ENCODE measurements at regions not wholly inside any gene's neighbourhood (a gene's known extent, or its start where the extent isn't known, plus 50 kb on each side); places are given as distances from the start of the nearest gene placed in this dataset.
"Not testable (repeated sequence)": the region's sequence is repeated elsewhere in the genome, so short reads cannot be mapped to it uniquely, and the experiment has no call there.

GRCh38 chr7:106444068-106444655 is 159.4 kb upstream of the NAMPT start:
- WGBS, 3 donors: 78 to 81% (median 79%) methylated on average over 1 of the region's 1 CpG
- H3K27ac ChIP-seq (ENCODE audit: low read depth, low read length): no peak overlapping the region

- WGBS, 3 donors: 73 to 86% (median 81%) methylated on average over 4 of the region's 4 CpGs
- H3K27ac ChIP-seq (ENCODE audit: low read depth, low read length): no peak overlapping the region
Observed at GRCh38 chr7:106443156-106443555, 158.4 kb upstream of the NAMPT start.

DNA sequence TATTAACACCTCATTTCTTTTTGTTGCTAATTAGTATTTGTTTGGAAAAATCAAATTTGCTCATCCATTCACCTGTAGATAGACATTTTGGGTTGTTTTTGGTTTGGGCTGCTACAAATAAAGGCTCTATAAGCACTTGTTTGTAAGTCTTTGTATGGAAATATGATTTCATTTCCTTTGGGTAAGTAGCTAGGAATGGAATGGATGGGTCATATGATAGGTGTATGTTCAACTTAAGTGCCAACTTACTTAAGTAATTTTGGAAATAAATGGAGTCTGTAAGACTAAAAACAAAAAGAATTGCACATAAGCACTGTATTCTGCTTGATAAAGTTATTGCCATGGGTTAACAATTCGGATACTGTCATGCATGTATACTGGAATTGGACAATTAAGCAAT is 157.7 kb upstream of the NAMPT start:
- H3K27ac ChIP-seq (ENCODE audit: low read depth, low read length): no peak overlapping the region
- whole genome bisulfite sequencing, 3 donors: 84 to 89% (median 85%) methylated on average over 1 of the region's 1 CpG

DNA sequence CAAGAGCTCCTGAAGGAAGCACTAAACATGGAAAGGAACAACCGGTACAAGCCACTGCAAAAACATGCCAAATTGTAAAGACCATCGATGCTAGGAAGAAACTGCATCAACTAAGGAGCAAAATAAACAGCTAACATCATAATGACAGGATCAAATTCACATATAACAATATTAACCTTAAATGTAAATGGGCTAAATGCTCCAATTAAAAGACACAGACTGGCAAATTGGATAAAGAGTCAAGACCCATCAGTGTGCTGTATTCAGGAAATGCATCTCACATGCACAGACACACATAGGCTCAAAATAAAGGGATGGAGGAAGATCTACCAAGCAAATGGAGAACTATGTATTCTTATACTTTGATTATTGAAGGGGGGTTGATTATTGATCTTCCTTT is 156.6 kb upstream of the NAMPT start:
- WGBS, 3 donors: 74 to 89% (median 89%) methylated on average over 2 of the region's 2 CpGs

DNA sequence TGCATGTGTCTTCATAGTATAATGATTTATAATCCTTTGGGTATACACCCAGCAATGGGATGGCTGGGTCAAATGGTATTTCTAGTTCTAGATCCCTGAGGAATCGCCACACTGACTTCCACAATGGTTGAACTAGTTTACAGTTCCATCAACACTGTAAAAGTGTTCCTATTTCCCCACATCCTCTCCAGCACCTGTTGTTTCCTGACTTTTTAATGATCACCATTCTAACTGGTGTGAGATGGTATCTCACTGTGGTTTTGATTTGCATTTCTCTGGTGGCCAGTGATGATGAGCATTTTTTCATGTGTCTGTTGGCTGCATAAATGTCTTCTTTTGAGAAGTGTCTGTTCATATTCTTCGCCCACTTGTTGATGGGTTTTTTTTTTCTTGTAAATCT is 152.2 kb upstream of the NAMPT start:
- 44 to 89% (median 65%) methylated on average over 2 of the region's 2 CpGs for WGBS, 3 donors
- not testable (repeated sequence) for H3K27ac ChIP-seq (ENCODE audit: low read depth, low read length)

More for the DNA sequence above, 156.6 kb upstream of the NAMPT start:
- not testable (repeated sequence) for H3K27ac ChIP-seq (ENCODE audit: low read depth, low read length)

DNA sequence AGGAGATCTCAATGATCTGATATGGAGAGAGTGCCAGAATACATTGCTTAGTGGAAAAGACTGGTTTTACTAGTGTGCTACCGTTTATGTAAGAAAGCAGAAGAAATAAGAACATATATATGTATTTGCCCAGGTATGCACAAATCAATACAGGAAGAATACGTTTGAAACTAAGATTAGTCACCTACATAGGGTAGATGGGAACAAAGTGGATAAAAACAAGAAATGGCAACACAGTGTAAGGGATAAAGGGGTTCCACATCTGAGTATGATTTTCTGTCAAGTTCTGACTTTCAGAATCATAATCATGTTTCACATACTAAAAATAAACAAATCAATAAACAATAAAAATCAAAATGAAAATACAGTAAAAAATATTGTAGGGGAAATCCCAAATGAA is 148.6 kb upstream of the NAMPT start:
- H3K27ac ChIP-seq (ENCODE audit: low read depth, low read length): no peak overlapping the region
- 54 to 95% (median 82%) methylated on average over 2 of the region's 2 CpGs for WGBS, 3 donors

DNA sequence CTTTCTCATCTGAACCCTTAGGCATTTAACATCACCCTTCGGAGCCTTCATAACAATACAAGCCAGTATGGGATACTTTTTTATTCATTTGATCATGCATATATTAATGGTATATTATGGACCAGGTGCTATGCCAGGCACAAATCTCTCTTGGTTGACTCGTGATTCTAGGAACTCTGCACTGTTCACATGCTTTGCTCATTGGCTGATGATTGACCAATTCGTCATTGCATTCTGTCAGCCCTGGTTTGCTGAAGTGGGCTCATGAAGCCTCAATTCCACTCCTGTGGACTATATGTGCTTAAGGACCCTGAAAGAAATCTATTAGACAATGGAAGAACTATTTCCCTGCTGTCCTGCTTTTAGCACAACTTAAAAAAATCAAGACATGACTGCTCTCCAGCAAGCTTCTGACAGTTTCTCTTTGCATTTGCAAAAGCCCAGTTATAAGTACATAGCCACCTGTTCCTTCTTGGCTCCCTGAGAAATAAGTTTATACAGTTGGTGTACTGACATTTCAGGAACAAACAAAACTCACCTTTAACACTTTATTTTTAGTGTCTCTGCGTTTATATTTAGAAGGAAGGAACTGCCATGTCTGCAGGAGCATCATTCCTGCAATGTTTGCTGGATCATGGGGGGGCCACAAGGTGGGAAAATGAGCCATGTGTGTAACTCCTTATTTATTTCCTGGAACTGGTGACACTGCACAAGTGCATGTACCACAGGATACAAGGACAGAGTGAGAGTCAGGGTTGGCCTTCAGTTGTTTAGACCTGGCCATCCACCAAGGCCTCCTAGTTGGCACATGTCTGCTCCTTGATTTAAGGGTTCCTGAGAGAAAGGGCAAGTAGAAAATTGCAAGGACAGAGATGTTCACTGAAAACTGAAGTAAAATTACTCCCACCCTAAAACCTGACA is 146.0 kb upstream of the NAMPT start:
- H3K27ac ChIP-seq (ENCODE audit: low read depth, low read length): no peak overlapping the region
- WGBS, 3 donors: 41 to 53% (median 50%) methylated on average over 4 of the region's 4 CpGs

- H3K27ac ChIP-seq (ENCODE audit: low read depth, low read length): no peak overlapping the region
- WGBS, 3 donors: 49 to 84% (median 83%) methylated on average over 4 of the region's 4 CpGs
Observed at GRCh38 chr7:106430103-106430502, 145.3 kb upstream of the NAMPT start.

DNA sequence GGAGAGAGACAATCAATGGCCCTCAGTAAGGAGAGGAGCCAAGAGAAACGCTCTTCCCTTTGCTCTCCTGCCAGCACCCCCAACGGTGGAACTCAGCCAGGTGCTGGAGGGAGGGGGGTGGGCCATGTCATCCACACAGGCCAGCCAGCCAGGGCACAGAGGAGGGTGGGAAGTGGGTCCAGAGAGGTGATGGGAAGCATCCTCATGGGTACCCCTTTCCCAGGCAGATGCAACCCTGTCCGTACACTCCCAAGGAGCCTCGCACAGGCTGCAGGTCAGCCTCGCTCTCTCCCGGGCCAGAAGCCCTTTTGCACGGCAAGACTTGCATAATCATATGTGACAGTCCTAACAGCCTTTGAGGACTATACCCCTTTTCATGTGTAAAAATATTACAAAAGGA is 142.0 kb upstream of the NAMPT start:
- H3K27ac ChIP-seq (ENCODE audit: low read depth, low read length): no peak overlapping the region
- 67 to 79% (median 73%) methylated on average over 7 of the region's 7 CpGs for WGBS, 3 donors

DNA sequence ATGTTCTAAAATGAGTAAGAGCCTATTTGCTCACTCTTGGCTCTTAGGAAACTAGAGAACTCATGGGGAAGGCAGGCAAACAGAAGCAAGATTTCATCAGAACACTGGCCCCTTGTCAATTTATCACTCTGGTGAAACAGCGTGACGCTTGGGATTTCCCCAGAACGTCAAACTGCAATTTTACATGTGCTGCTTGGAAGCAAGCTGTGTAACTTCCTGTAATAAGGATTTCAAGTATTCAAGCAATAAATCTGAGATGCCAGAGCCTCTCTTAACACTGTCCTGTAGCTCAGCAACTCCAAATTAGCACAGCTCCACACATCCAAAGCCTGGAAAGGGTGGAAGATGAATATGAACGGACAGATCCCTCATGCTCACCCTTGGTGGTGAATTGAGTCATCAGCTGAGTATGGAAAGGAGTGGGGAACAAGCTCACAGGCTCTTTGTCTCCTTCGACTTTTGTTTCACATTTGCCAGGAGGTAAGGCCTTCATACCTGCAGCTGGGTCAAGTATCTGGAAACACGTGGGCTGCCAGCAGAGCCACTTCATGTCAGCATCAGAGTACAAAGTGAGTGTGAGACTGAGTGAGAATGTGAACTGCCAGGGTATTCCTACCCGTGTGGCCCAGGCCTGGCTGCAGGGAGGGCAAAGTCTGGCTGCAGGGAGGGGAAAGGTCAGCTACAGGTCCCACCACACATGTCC is 140.4 kb upstream of the NAMPT start:
- H3K27ac ChIP-seq (ENCODE audit: low read depth, low read length): peak overlapping the region; percentile 89
- 20 to 27% (median 22%) methylated on average over 7 of the region's 7 CpGs for WGBS, 3 donors

GRCh38 chr7:106424476-106425016 is 139.8 kb upstream of the NAMPT start:
- WGBS, 3 donors: 0 to 26% (median 3%) methylated on average over 1 of the region's 1 CpG
- H3K27ac ChIP-seq (ENCODE audit: low read depth, low read length): peak overlapping the region; percentile 44

DNA sequence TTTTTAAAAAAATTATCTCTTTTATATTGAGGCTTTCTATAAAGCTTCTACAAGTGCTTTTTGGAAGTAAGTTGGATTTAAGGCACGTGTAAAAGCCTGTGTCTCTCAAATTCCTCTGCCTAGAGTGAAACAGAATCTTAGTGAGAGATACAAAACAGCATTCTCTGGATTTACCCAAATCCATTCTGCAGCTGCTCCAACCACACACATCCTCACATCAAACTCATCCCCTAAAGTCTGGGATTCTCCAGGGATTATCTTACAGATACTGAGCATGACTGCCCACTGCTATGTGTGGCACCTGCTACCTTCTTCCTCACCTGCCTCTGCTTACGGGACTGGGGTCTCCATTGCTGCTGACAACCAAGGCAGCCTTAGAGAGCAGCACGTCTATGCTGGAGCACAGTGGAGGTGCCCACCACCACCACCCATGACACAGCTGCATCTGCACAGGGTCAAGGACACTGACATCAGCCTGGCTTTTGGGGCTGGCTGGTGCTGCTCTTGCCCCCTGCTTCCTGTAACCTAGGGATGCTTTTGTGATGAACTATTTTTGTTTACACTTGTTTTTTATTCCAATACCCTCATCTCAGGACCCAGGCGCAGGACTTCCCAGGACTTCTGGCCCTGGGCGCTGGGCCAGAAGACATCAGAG is 139.2 kb upstream of the NAMPT start:
- 88 to 90% (median 89%) methylated on average over 5 of the region's 5 CpGs for WGBS, 3 donors
- peak overlapping the region; percentile 44 for H3K27ac ChIP-seq (ENCODE audit: low read depth, low read length)

- H3K27ac ChIP-seq (ENCODE audit: low read depth, low read length): no peak overlapping the region
- WGBS, 3 donors: 75 to 84% (median 83%) methylated on average over 5 of the region's 5 CpGs
Observed at GRCh38 chr7:106423111-106423510, 138.3 kb upstream of the NAMPT start.

- 33 to 65% (median 39%) methylated on average over 6 of the region's 6 CpGs for WGBS, 3 donors
- H3K27ac ChIP-seq (ENCODE audit: low read depth, low read length): peak overlapping the region; percentile 96
Observed at GRCh38 chr7:106421181-106421762, 136.5 kb upstream of the NAMPT start.

DNA sequence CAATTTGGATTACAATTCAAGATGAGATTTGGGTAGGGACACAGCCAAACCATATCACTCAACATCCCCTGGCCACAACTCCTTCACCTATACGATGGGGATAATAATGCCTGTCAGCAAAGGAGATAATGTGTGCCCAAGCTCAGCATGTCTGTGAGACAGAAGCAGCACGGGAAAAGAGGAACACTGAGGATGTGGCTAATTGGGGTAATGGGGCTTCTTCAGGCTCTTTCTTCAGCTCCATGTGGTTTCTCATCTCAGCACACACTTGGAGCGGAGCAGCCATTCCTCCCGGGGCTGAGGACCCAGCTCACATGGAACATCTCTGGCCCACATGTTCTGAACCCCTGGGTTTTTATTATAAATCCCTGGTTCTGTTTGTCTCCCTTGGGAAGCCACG is 136.0 kb upstream of the NAMPT start:
- peak overlapping the region; percentile 96 for H3K27ac ChIP-seq (ENCODE audit: low read depth, low read length)
- 52 to 64% (median 53%) methylated on average over 5 of the region's 5 CpGs for WGBS, 3 donors

DNA sequence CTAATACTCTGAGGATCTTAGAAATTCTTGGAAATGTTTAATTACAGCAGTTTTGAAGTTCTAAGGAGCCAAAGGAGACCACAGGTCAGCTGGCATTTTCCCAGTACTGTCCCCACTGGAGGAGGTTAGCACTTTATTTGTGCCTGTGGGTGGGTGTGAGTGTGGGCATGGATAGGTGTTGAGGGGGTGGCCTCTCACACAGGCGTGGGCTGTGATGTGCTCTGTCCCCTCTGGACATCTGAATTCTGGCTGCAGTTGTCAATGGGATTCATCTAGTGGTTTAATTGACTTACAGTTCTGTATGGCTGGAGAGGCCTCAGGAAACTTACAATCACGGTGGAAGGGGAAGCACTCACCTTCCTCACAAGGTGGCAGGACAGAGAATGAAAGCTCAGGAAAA is 135.4 kb upstream of the NAMPT start:
- H3K27ac ChIP-seq (ENCODE audit: low read depth, low read length): no peak overlapping the region
- 60 to 79% (median 68%) methylated on average over 2 of the region's 2 CpGs for WGBS, 3 donors

GRCh38 chr7:106419455-106420182 is 134.8 kb upstream of the NAMPT start:
- no peak overlapping the region for H3K27ac ChIP-seq (ENCODE audit: low read depth, low read length)

DNA sequence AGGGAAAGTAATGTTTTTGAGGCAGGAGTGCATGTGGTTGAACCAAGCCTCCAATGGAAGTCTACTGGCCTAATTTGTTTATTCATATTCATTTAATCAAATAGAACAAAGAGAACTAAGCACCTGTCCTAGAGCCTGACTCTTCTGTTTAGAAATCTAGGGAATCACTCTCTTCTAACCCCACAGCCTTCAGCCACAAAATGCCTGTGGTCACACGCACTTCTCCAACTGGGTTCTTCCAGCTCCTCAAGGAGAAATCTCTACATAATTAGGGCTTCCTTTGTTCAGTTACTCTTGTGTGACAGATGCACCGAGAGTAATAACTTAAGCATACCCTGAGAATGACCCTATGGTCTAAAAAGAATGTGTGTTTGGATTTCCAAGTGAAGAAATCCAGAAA is 133.7 kb upstream of the NAMPT start:
- peak overlapping the region; percentile 28 for H3K27ac ChIP-seq (ENCODE audit: low read depth, low read length)
- 65 to 75% (median 71%) methylated on average over 2 of the region's 2 CpGs for WGBS, 3 donors

More at GRCh38 chr7:106419455-106420182, 134.8 kb upstream of the NAMPT start:
- WGBS, 3 donors: 83 to 93% (median 90%) methylated on average over 9 of the region's 9 CpGs
